Lower lobe of right lung (tissue), 2 donors: ENCODE measurements at regions not wholly inside any gene's neighbourhood (a gene's known extent, or its start where the extent isn't known, plus 50 kb on each side); places are given as distances from the start of the nearest gene placed in this dataset.

Experiments
- ATAC-seq, 2 donors: fragments of 200-7000 bp; cut with Tn5 transposase; one replicate each; pipeline ENCODE4 v1.9.1; 2020 to 2022; ENCODE audit warnings: mild to moderate bottlenecking in 2 of 2, moderate library complexity in 2 of 2
- DNase-seq: peaks from one replicate; pipeline ENCODE4 v3.0.0-alpha.2; 2020
- H3K27ac ChIP-seq: fragments of 200-600 bp; one replicate; pipeline ENCODE4 v1.8.0; 2022
- H3K27me3 ChIP-seq: fragments of 200-600 bp; one replicate; pipeline ENCODE4 v1.8.0; 2022; ENCODE audit warnings: low read depth
- H3K36me3 ChIP-seq: fragments of 200-600 bp; one replicate; pipeline ENCODE4 v1.8.0; 2022; ENCODE audit warnings: mild to moderate bottlenecking
- H3K4me1 ChIP-seq: fragments of 200-600 bp; one replicate; pipeline ENCODE4 v1.8.0; 2022
- H3K4me3 ChIP-seq: fragments of 200-600 bp; one replicate; pipeline ENCODE4 v1.8.0; 2022; ENCODE audit warnings: mild to moderate bottlenecking
- H3K9me3 ChIP-seq: fragments of 200-600 bp; one replicate; pipeline ENCODE4 v1.8.0; 2022
- CTCF ChIP-seq: fragments of 200-600 bp; IDR thresholded peaks from one replicate; pipeline ENCODE4 v1.8.0; 2022; ENCODE audit warnings: antibody characterized with exemption, mild to moderate bottlenecking
- intact Hi-C: fragments of 100-400 bp; cut with DNase I; formaldehyde crosslinking; loops from one replicate; pipeline ENCODE4 v1.11.0; 2022
- donor health status: DM: no; HTN: yes; CAD: no; lungs with severe emphysema.

GRCh38 chr5:172525996-172526360 is 71.7 kb upstream of the SH3PXD2B start:
- H3K9me3 ChIP-seq = peaks cover 10% of the 10 kb centered on the region
- intact Hi-C loops = no loop called here
- no peak for TF ChIP-seq CTCF

GRCh38 chr5:172525307-172525995 is 71.1 kb upstream of the SH3PXD2B start:
- intact Hi-C loops = no loop called here
- no peak overlapping the region for H3K4me3 ChIP-seq
- H3K36me3 ChIP-seq = no peaks in the 10 kb centered on the region
- ATAC-seq (no peak), DNase-seq (no peak)
- no peak for TF ChIP-seq CTCF
- H3K27ac ChIP-seq = no peak overlapping the region
- H3K9me3 ChIP-seq = peaks cover 10% of the 10 kb centered on the region
- H3K27me3 ChIP-seq = no peaks in the 10 kb centered on the region
- H3K4me1 ChIP-seq = no peaks in the 10 kb centered on the region

More at GRCh38 chr5:172525996-172526360, 71.7 kb upstream of the SH3PXD2B start:
- Histone ChIP-seq H3K4me1 (no peaks in the 10 kb centered on the region), H3K27me3 (no peaks in the 10 kb centered on the region), H3K4me3 (no peak overlapping the region), H3K36me3 (no peaks in the 10 kb centered on the region), H3K27ac (no peak overlapping the region)
- ATAC-seq = no peak
- no peak for DNase-seq

GRCh38 chr5:172524573-172525021 is 70.3 kb upstream of the SH3PXD2B start:
- H3K27ac ChIP-seq = no peak overlapping the region
- no peak for DNase-seq
- TF ChIP-seq CTCF = no peak
- intact Hi-C loops = no loop called here
- no peak overlapping the region for H3K4me3 ChIP-seq
- no peak for ATAC-seq
- H3K36me3 ChIP-seq = no peaks in the 10 kb centered on the region
- no peaks in the 10 kb centered on the region for H3K4me1 ChIP-seq
- H3K27me3 ChIP-seq = no peaks in the 10 kb centered on the region
- H3K9me3 ChIP-seq = peaks cover 10% of the 10 kb centered on the region

- ATAC-seq (no peak), DNase-seq (no peak)
- no peak overlapping the region for H3K27ac ChIP-seq
- no peak for TF ChIP-seq CTCF
- intact Hi-C loops = no loop called here
- peaks cover 10% of the 10 kb centered on the region for H3K9me3 ChIP-seq
- H3K4me1 ChIP-seq = no peaks in the 10 kb centered on the region
- no peaks in the 10 kb centered on the region for H3K36me3 ChIP-seq
- H3K4me3 ChIP-seq = no peak overlapping the region
- H3K27me3 ChIP-seq = no peaks in the 10 kb centered on the region
Measured at GRCh38 chr5:172523146-172523745, 68.9 kb upstream of the SH3PXD2B start.

- ATAC-seq = no peak
- no peak overlapping the region for H3K4me3 ChIP-seq
Measured at GRCh38 chr5:172521338-172521932, 67.1 kb upstream of the SH3PXD2B start.

More at GRCh38 chr5:172521338-172521932, 67.1 kb upstream of the SH3PXD2B start:
- Histone ChIP-seq H3K4me1 (no peaks in the 10 kb centered on the region), H3K27me3 (no peaks in the 10 kb centered on the region), H3K27ac (no peak overlapping the region), H3K9me3 (peaks cover 10% of the 10 kb centered on the region), H3K36me3 (no peaks in the 10 kb centered on the region)
- TF ChIP-seq CTCF = no peak
- DNase-seq = no peak
- intact Hi-C loops = no loop called here
